Keratinocyte (primary cell): ENCODE measurements at regions not wholly inside any gene's neighbourhood (a gene's known extent, or its start where the extent isn't known, plus 50 kb on each side); places are given as distances from the start of the nearest gene placed in this dataset.
A peak's percentile ranks its signal among the peaks of the same experiment; 100 is the strongest.

ENCODE experiments used
- DNase-seq: peaks from one replicate; pipeline ENCODE4 v3.0.0-alpha.2; 2011; ENCODE audit warnings: low read depth, missing footprints, low spot score
- FAIRE-seq: peaks from 2 replicates; lab custom pipeline; 2011; peaks lifted over from hg19 to GRCh38; lab: Jason Lieb, UNC
- H2AFZ ChIP-seq: 2 replicates; pipeline ENCODE4 v1.6.0; 2012; ENCODE audit warnings: low read length, control low read depth, inconsistent platforms; ENCODE audit not compliant: control insufficient read depth
- H3K27ac ChIP-seq: 2 replicates; pipeline ENCODE4 v1.5.1; 2011; ENCODE audit warnings: low read length; ENCODE audit not compliant: control insufficient read depth, insufficient read depth
- H3K27me3 ChIP-seq: 3 replicates; pipeline ENCODE4 v1.6.0; 2011; ENCODE audit warnings: low read length; ENCODE audit not compliant: control insufficient read depth, insufficient read depth; ENCODE audit errors: extremely low read depth
- H3K36me3 ChIP-seq, 2 experiments: 2 replicates in 1 of 2; 3 replicates in 1 of 2; pipeline ENCODE4 v1.5.1; 2011; ENCODE audit warnings: low read length in 2 of 2, mild to moderate bottlenecking in 1 of 2; ENCODE audit not compliant: control insufficient read depth in 2 of 2, insufficient read depth in 2 of 2; ENCODE audit errors: extremely low read depth in 1 of 2
- H3K4me1 ChIP-seq: 3 replicates; pipeline ENCODE4 v1.5.1; 2011; ENCODE audit warnings: low read length; ENCODE audit not compliant: control insufficient read depth, insufficient read depth; ENCODE audit errors: extremely low read depth
- H3K4me2 ChIP-seq: 3 replicates; pipeline ENCODE4 v1.6.0; 2011; ENCODE audit warnings: low read depth, low read length; ENCODE audit not compliant: control insufficient read depth, insufficient read depth; ENCODE audit errors: extremely low read depth
- H3K4me3 ChIP-seq, 3 experiments: fragments of 200-600 bp in 1 of 3; sonication (generic) in 1 of 3; 2 replicates in 2 of 3; 3 replicates in 1 of 3; pipeline ENCODE4 v1.5.1; 2011 to 2016; ENCODE audit warnings: low read length in 3 of 3, mild to moderate bottlenecking in 3 of 3, control low read depth in 2 of 3, inconsistent platforms in 1 of 3, low read depth in 1 of 3, mixed read lengths in 1 of 3, mixed run types in 1 of 3, moderate library complexity in 1 of 3; ENCODE audit not compliant: control insufficient read depth in 2 of 3, insufficient read depth in 2 of 3; ENCODE audit errors: extremely low read depth in 1 of 3
- H3K79me2 ChIP-seq: 2 replicates; pipeline ENCODE4 v1.6.0; 2012; ENCODE audit warnings: low read length; ENCODE audit not compliant: control insufficient read depth, insufficient read depth
- H3K9ac ChIP-seq: 3 replicates; pipeline ENCODE4 v1.6.0; 2011; ENCODE audit warnings: low read length; ENCODE audit not compliant: control insufficient read depth, insufficient read depth; ENCODE audit errors: extremely low read depth
- H3K9me1 ChIP-seq: 3 replicates; pipeline ENCODE4 v1.6.0; 2011; ENCODE audit warnings: low read length; ENCODE audit not compliant: control insufficient read depth, insufficient read depth; ENCODE audit errors: extremely low read depth
- H3K9me3 ChIP-seq: 2 replicates; pipeline ENCODE4 v1.5.1; 2012; ENCODE audit warnings: low read depth, low read length; ENCODE audit not compliant: control insufficient read depth
- H4K20me1 ChIP-seq: 3 replicates; pipeline ENCODE4 v1.6.0; 2011; ENCODE audit warnings: low read length; ENCODE audit not compliant: control insufficient read depth, insufficient read depth; ENCODE audit errors: extremely low read depth
- CTCF ChIP-seq, 3 experiments: IDR thresholded peaks in 1 of 3; conservative IDR thresholded peaks in 1 of 3; optimal IDR thresholded peaks in 1 of 3; 2 replicates in 2 of 3; 3 replicates in 1 of 3; pipeline versions ENCODE3 to v1.5.1; 2011; ENCODE audit warnings: low read length in 3 of 3, mild to moderate bottlenecking in 3 of 3, moderate library complexity in 2 of 3, control low read depth in 1 of 3, inconsistent platforms in 1 of 3; ENCODE audit not compliant: insufficient read depth in 2 of 3; ENCODE audit errors: extremely low read depth in 1 of 3
- EZH2 ChIP-seq: IDR thresholded peaks from one replicate; pipeline ENCODE4 v1.6.1; 2012; ENCODE audit warnings: inconsistent platforms, mild to moderate bottlenecking, low read length, moderate library complexity
- dilution Hi-C: fragments of 300-500 bp; cut with MboI; formaldehyde crosslinking; loops from one replicate; pipeline ENCODE4 v1.7.0; 2020; ENCODE audit warnings: low sequenced_read_pairs; ENCODE audit not compliant: extremely low pct_ligation_motif_present

GRCh38 chr10:2144584-2144983 is 407.3 kb upstream of the ADARB2 start:
- H3K79me2 ChIP-seq: no peaks in the 10 kb centered on the region

GRCh38 chr10:2143213-2143835 is 406.0 kb upstream of the ADARB2 start:
- dilution Hi-C loops: no loop called here
- H3K27me3 ChIP-seq: no peaks in the 10 kb centered on the region
- no peaks in the 10 kb centered on the region for H3K4me1 ChIP-seq
- DNase-seq (no peak), FAIRE-seq (no peak)
- H3K4me3 ChIP-seq: no peak overlapping the region
- H3K9me3 ChIP-seq: no peaks in the 10 kb centered on the region
- no peak overlapping the region for H3K9ac ChIP-seq
- H4K20me1 ChIP-seq: no peaks in the 10 kb centered on the region
- no peak overlapping the region for H3K27ac ChIP-seq
- H3K9me1 ChIP-seq: no peaks in the 10 kb centered on the region
- no peaks in the 10 kb centered on the region for H3K79me2 ChIP-seq
- H3K4me2 ChIP-seq: no peak overlapping the region
- no peak overlapping the region for H2AFZ ChIP-seq
- no peaks in the 10 kb centered on the region for H3K36me3 ChIP-seq
- TF ChIP-seq EZH2 (no peak), CTCF (optimal IDR thresholded peaks at IDR 0.05 in 1 of 3, IDR thresholded peaks at IDR 0.05 in 1 of 3, conservative IDR thresholded peaks at IDR 0.05 in 1 of 3; ENCODE audit: extremely low read depth in 1 of 3, insufficient read depth in 2 of 3, low read length in 3 of 3) (no peak)

More at GRCh38 chr10:2144584-2144983, 407.3 kb upstream of the ADARB2 start:
- H3K27me3 ChIP-seq: no peaks in the 10 kb centered on the region
- no peak overlapping the region for H3K9ac ChIP-seq
- no peaks in the 10 kb centered on the region for H3K4me1 ChIP-seq
- no peak overlapping the region for H3K4me2 ChIP-seq
- no peaks in the 10 kb centered on the region for H3K9me1 ChIP-seq
- TF ChIP-seq EZH2 (no peak), CTCF (optimal IDR thresholded peaks at IDR 0.05 in 1 of 3, IDR thresholded peaks at IDR 0.05 in 1 of 3, conservative IDR thresholded peaks at IDR 0.05 in 1 of 3; ENCODE audit: extremely low read depth in 1 of 3, insufficient read depth in 2 of 3, low read length in 3 of 3) (no peak)
- no peaks in the 10 kb centered on the region for H3K36me3 ChIP-seq
- H3K4me3 ChIP-seq: no peak overlapping the region
- H2AFZ ChIP-seq: peak overlapping the region; percentile 16
- no peak overlapping the region for H3K27ac ChIP-seq
- H3K9me3 ChIP-seq: no peaks in the 10 kb centered on the region
- H4K20me1 ChIP-seq: no peaks in the 10 kb centered on the region
- DNase-seq: no peak
- dilution Hi-C loops: no loop called here
- no peak for FAIRE-seq
